SK-N-SH (cell line): ENCODE measurements at regions not wholly inside any gene's neighbourhood (a gene's known extent, or its start where the extent isn't known, plus 50 kb on each side); places are given as distances from the start of the nearest gene placed in this dataset.

Source experiments
- CTCF ChIA-PET: fragments of 300-600, 350-600 bp; formaldehyde crosslinking; extraction: SDS; loops from one replicate; lab custom pipeline; 2021; lab: Yijun Ruan, JAX
- POLR2A ChIA-PET: fragments of 350-600 bp; sonication (Branson Sonifier 250); formaldehyde crosslinking; extraction: SDS; loops from one replicate; lab custom pipeline; 2020; ENCODE audit warnings: antibody characterized with exemption, inconsistent platforms; lab: Yijun Ruan, JAX
- DNase-seq: peaks from one replicate; pipeline ENCODE4 v3.0.0; 2012
- H2AFZ ChIP-seq: fragments of 200-600 bp; sonication (generic); 2 replicates; pipeline ENCODE4 v1.8.1; 2016; ENCODE audit warnings: antibody characterized with exemption, mild to moderate bottlenecking, low read depth
- H3F3A ChIP-seq: fragments of 200-600 bp; sonication (generic); replicated peaks from 2 replicates; pipeline ENCODE3; 2016; ENCODE audit warnings: antibody characterized with exemption, mild to moderate bottlenecking; ENCODE audit not compliant: insufficient read depth
- H3K27ac ChIP-seq, 2 experiments: fragments of 200-500 bp in 1 of 2; fragments of 200-600 bp in 1 of 2; sonication (Bioruptor generic) in 1 of 2; sonication (generic), shearing (Covaris generic) in 1 of 2; 2 replicates each; pipeline versions ENCODE4 v1.5.1 to v1.6.1; 2014 to 2016; ENCODE audit warnings: low read depth in 2 of 2, inconsistent platforms in 1 of 2, low read length in 1 of 2, mild to moderate bottlenecking in 1 of 2, mixed read lengths in 1 of 2
- H3K27me3 ChIP-seq: fragments of 200-600 bp; sonication (generic), shearing (Covaris generic); 2 replicates; pipeline ENCODE4 v1.6.1; 2016; ENCODE audit warnings: mixed run types; ENCODE audit not compliant: insufficient read depth
- H3K36me3 ChIP-seq, 2 experiments: fragments of 200-500 bp in 1 of 2; fragments of 200-600 bp in 1 of 2; sonication (Bioruptor generic) in 1 of 2; sonication (generic) in 1 of 2; replicated peaks in 1 of 2; 2 replicates each; pipeline versions ENCODE3 to v1.5.1; 2014 to 2016; ENCODE audit warnings: low read length in 1 of 2, mild to moderate bottlenecking in 1 of 2; ENCODE audit not compliant: insufficient read depth in 2 of 2, control insufficient read depth in 1 of 2
- H3K4me1 ChIP-seq, 2 experiments: fragments of 200-500 bp in 1 of 2; fragments of 200-600 bp in 1 of 2; sonication (Bioruptor generic) in 1 of 2; sonication (generic), shearing (Covaris generic) in 1 of 2; 2 replicates each; pipeline versions ENCODE4 v1.5.1 to v1.6.1; 2014 to 2016; ENCODE audit warnings: low read depth in 1 of 2, low read length in 1 of 2, mixed run types in 1 of 2; ENCODE audit not compliant: insufficient read depth in 2 of 2, control insufficient read depth in 1 of 2
- H3K4me2 ChIP-seq: fragments of 200-600 bp; sonication (generic), shearing (Covaris generic); 2 replicates; pipeline ENCODE4 v1.6.1; 2017; ENCODE audit warnings: mixed run types
- H3K4me3 ChIP-seq, 2 experiments: fragments of 200-500 bp in 1 of 2; fragments of 200-600 bp in 1 of 2; sonication (Bioruptor generic) in 1 of 2; sonication (generic), shearing (Covaris generic) in 1 of 2; 2 replicates each; pipeline versions ENCODE4 v1.5.1 to v1.8.1; 2014 to 2016; ENCODE audit warnings: low read depth in 2 of 2, inconsistent platforms in 1 of 2, low read length in 1 of 2, mild to moderate bottlenecking in 1 of 2, mixed read lengths in 1 of 2, moderate library complexity in 1 of 2
- H3K79me2 ChIP-seq: fragments of 200-600 bp; sonication (generic); 2 replicates; pipeline ENCODE4 v1.8.1; 2017; ENCODE audit warnings: mild to moderate bottlenecking; ENCODE audit not compliant: insufficient read depth
- H3K9ac ChIP-seq: fragments of 200-600 bp; sonication (generic); 2 replicates; pipeline ENCODE4 v1.6.1; 2017; ENCODE audit warnings: mixed run types
- H3K9me2 ChIP-seq: fragments of 200-600 bp; sonication (generic); 2 replicates; pipeline ENCODE4 v1.6.1; 2017; ENCODE audit warnings: mixed run types
- H3K9me3 ChIP-seq: fragments of 200-600 bp; sonication (generic); 2 replicates; pipeline ENCODE4 v1.6.1; 2017; ENCODE audit warnings: mixed run types, mild to moderate bottlenecking, moderate library complexity
- H4K20me1 ChIP-seq: fragments of 200-600 bp; sonication (generic); 2 replicates; pipeline ENCODE4 v1.6.1; 2017; ENCODE audit warnings: mild to moderate bottlenecking, mixed run types; ENCODE audit not compliant: insufficient read depth
- ELF1 ChIP-seq: IDR thresholded peaks from 2 replicates; pipeline ENCODE4 v1.4.0; 2012
- EP300 ChIP-seq, 2 experiments: IDR thresholded peaks; 2 replicates each; pipeline versions ENCODE4 v1.4.0 to v1.6.1; 2012; ENCODE audit warnings: borderline replicate concordance in 1 of 2, low read depth in 1 of 2, low read length in 1 of 2
- EZH2phosphoT487 ChIP-seq: fragments of 200-600 bp; sonication (generic); IDR thresholded peaks from 2 replicates; pipeline ENCODE4 v1.6.1; 2017; ENCODE audit warnings: low read depth, mixed run types, mild to moderate bottlenecking, antibody characterized with exemption, moderate library complexity, borderline replicate concordance
- FOXJ3 ChIP-seq: sonication (generic); formaldehyde crosslinking; IDR thresholded peaks from 2 replicates; pipeline ENCODE4 v1.5.1; 2020; ENCODE audit warnings: mild to moderate bottlenecking, missing genetic modification reagents
- IRF3 ChIP-seq: fragments of 150-350 bp; IDR thresholded peaks from 2 replicates; pipeline ENCODE4 v1.6.1; 2016; ENCODE audit warnings: mild to moderate bottlenecking, low read depth, low read length
- JUND ChIP-seq: IDR thresholded peaks from 2 replicates; pipeline ENCODE4 v1.4.0; 2012
- REST ChIP-seq: IDR thresholded peaks from 2 replicates; pipeline ENCODE4 v1.6.1; 2012; ENCODE audit warnings: mild to moderate bottlenecking, low read depth, low read length, moderate library complexity
- RXRA ChIP-seq: IDR thresholded peaks from 2 replicates; pipeline ENCODE4 v1.4.0; 2012; ENCODE audit warnings: low read depth, mild to moderate bottlenecking, borderline replicate concordance
- SIN3A ChIP-seq: IDR thresholded peaks from 2 replicates; pipeline ENCODE4 v1.6.1; 2012; ENCODE audit warnings: low read depth, mild to moderate bottlenecking, low read length, moderate library complexity, borderline replicate concordance
- SMC3 ChIP-seq: IDR thresholded peaks from 2 replicates; pipeline ENCODE4 v1.6.1; 2012; ENCODE audit warnings: low read depth, low read length, improper control_type of control experiment
- YY1 ChIP-seq: IDR thresholded peaks from 2 replicates; pipeline ENCODE4 v1.4.0; 2012; ENCODE audit warnings: low read depth, mild to moderate bottlenecking
- WGBS: methylation state at CpG from one replicate; pipeline ENCODE4 v1.1.6; 2017; ENCODE audit warnings: low lambda C conversion rate; 5-methylcytosine and 5-hydroxymethylcytosine counted together
- TF ChIP-seq, protein P1 (sequence below): fragments of 150-350 bp; IDR thresholded peaks from 2 replicates; pipeline ENCODE4 v1.6.1; 2017; ENCODE audit warnings: antibody characterized with exemption, low read length, low read depth, borderline replicate concordance

- TF ChIP-seq REST: no peak
- no peak for TF ChIP-seq IRF3
- no peak for TF ChIP-seq ELF1
- TF ChIP-seq EZH2phosphoT487: no peak
- TF ChIP-seq SIN3A: 0 out of 2 replicates have a peak, but pooled peaks have one; percentile 22
Measured at GRCh38 chr5:125057912-125058826, 311.7 kb upstream of the ZNF608 start (continued).

GRCh38 chr5:125059255-125060002 lies 313.0 kb upstream of the ZNF608 start:
- 0 out of 2 replicates have a peak overlapping the region, but pooled peaks have one; percentile 31 for H3K4me2 ChIP-seq
- no peak overlapping the region for H2AFZ ChIP-seq

More at GRCh38 chr5:125059255-125060002, 313.0 kb upstream of the ZNF608 start:
- H3F3A ChIP-seq: no peaks in the 10 kb centered on the region
- no peaks in the 10 kb centered on the region for H3K36me3 ChIP-seq
- no peak overlapping the region for H3K4me3 ChIP-seq
- no peaks in the 10 kb centered on the region for H3K9me2 ChIP-seq
- CTCF ChIA-PET: no interaction called here
- H3K9ac ChIP-seq: no peak overlapping the region
- no peak overlapping the region for H3K27ac ChIP-seq
- no peaks in the 10 kb centered on the region for H3K27me3 ChIP-seq
- no peak for DNase-seq
- H3K9me3 ChIP-seq: no peaks in the 10 kb centered on the region
- H3K4me1 ChIP-seq: peaks cover 14 to 16% of the 10 kb centered on the region in 2 experiments; a peak in 3 of 4 replicates
- no peaks in the 10 kb centered on the region for H4K20me1 ChIP-seq
- POLR2A ChIA-PET: no interaction called here
- 92% methylated on average over 4 of the region's 4 CpGs for WGBS
- H3K79me2 ChIP-seq: no peaks in the 10 kb centered on the region
- no peak for TF ChIP-seq FOXJ3 (CRISPR knock-in tag)
- TF ChIP-seq JUND: no peak
- no peak for TF ChIP-seq RXRA
- TF ChIP-seq, protein P1, sequence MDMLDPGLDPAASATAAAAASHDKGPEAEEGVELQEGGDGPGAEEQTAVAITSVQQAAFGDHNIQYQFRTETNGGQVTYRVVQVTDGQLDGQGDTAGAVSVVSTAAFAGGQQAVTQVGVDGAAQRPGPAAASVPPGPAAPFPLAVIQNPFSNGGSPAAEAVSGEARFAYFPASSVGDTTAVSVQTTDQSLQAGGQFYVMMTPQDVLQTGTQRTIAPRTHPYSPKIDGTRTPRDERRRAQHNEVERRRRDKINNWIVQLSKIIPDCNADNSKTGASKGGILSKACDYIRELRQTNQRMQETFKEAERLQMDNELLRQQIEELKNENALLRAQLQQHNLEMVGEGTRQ: no peak
- no peak for TF ChIP-seq SMC3
- TF ChIP-seq EP300 (IDR thresholded peaks at IDR 0.05; ENCODE audit: borderline replicate concordance in 1 of 2, low read depth in 1 of 2, low read length in 1 of 2): no peak
- no peak for TF ChIP-seq YY1
